ENCODE measurements at regions not wholly inside any gene's neighbourhood (a gene's known extent, or its start where the extent isn't known, plus 50 kb on each side); places are given as distances from the start of the nearest gene placed in this dataset.

DNA sequence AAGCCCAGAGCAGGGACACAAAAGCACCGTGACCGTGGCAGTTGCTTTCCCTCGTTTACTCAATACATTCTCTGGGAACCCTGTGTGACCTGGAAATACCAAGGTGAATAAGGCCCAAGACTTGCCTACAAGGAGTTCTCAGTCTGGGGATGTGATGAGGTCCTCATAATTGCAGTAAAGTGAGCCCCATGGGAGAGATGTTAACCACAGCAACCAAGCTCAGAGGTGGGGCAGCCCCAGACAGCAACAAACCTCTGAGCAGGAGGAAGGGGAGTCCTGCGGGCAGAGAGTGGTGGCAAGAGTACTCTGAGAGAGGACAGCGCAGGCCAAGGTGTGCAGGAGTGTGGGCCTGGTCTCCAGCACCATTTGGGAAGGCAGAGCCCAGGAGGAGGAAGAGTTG lies 91.6 kb downstream of the TTC32 start:
- no peak overlapping the region for H3K27ac ChIP-seq
- no peak for TF ChIP-seq ZFX (IDR thresholded peaks at IDR 0.05)
- TF ChIP-seq, protein P1, sequence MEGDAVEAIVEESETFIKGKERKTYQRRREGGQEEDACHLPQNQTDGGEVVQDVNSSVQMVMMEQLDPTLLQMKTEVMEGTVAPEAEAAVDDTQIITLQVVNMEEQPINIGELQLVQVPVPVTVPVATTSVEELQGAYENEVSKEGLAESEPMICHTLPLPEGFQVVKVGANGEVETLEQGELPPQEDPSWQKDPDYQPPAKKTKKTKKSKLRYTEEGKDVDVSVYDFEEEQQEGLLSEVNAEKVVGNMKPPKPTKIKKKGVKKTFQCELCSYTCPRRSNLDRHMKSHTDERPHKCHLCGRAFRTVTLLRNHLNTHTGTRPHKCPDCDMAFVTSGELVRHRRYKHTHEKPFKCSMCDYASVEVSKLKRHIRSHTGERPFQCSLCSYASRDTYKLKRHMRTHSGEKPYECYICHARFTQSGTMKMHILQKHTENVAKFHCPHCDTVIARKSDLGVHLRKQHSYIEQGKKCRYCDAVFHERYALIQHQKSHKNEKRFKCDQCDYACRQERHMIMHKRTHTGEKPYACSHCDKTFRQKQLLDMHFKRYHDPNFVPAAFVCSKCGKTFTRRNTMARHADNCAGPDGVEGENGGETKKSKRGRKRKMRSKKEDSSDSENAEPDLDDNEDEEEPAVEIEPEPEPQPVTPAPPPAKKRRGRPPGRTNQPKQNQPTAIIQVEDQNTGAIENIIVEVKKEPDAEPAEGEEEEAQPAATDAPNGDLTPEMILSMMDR (conservative IDR thresholded peaks at IDR 0.05): no peak

DNA sequence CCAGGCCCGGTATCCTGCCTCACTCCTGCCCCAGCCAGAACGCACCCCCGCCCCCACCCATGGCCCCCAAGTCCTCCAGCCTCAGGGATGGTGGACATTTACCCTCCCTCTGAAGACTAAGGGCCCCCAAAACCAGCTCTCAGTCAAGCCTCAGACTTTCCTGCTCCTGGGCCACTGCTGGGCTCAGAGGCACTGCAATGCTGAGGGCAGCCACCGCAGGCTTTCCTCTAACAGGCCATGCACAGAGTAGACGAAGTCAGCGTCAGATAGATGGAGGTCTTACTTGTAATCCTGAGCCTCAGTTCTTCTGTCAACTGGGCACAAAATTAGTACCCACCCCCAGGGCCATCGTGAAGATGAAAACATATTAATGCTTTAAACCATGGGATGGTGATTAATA lies 92.6 kb downstream of the TTC32 start:
- H3K27ac ChIP-seq: no peak overlapping the region
- TF ChIP-seq, protein P1 (conservative IDR thresholded peaks at IDR 0.05): no peak
- no peak for TF ChIP-seq ZFX (IDR thresholded peaks at IDR 0.05)

DNA sequence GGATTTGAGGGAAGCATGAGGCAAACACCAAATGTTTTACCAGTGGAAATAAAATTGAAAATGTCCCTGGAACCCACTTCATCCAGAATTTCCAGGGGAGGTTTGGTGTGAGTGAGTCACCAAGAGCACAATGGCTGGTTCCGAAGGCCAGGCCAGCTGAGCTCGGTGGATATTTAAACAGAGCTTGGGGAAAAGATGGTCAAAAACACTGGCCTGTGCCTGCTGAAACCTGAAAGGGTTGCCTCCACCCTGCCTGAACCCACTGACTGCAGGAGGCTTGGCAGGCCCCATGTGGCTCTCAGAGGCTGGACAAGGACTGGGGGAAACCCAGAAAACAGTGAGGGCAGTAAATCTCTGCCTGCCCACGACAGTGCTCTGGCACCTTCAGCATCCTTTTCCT lies 93.9 kb downstream of the TTC32 start:
- no peak overlapping the region for H3K27ac ChIP-seq
- TF ChIP-seq, protein P1 (conservative IDR thresholded peaks at IDR 0.05): no peak
- TF ChIP-seq ZFX (IDR thresholded peaks at IDR 0.05): no peak

DNA sequence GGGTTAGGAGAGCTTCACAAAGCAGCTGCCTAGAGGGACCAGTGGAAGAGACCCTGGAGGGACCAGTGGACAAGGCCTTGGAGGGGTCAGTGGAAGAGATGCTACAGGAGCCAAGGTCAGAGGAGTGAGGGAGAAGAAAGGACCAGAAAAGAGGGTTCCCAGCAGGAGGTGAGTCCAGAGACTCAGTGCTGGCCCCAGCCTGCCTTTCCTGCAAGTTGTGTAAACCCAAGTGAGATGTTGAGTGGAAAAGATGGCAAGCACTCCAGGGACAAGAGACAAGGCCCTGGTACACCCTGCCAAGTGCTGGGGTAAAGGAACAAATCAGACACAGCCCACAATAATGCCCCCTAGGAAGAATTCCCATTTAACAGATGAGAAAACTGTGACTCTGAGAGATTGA lies 94.4 kb downstream of the TTC32 start:
- no peak for TF ChIP-seq ZFX (IDR thresholded peaks at IDR 0.05)
- TF ChIP-seq, protein P1 (conservative IDR thresholded peaks at IDR 0.05): no peak
- no peak overlapping the region for H3K27ac ChIP-seq

DNA sequence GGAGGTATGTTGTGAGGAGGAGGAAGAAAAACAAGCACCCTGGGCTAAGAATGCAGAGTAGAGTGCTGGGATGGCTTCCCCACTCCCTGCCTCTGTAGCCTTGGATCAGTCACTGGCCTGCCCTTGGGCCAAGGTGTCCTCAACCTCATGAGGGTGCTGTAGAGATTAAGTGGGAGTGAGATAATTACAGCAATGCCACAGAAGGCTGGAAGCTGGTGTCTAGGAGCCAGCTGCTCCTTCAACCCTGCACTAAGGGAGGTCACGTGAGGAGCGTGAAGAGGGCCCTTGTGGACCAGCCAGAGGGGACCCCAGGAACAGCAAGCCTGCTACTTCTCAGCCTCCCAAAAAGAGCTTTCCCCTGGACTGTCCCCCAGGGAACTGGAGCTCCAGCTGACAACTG lies 95.2 kb downstream of the TTC32 start:
- no peak overlapping the region for H3K27ac ChIP-seq

DNA sequence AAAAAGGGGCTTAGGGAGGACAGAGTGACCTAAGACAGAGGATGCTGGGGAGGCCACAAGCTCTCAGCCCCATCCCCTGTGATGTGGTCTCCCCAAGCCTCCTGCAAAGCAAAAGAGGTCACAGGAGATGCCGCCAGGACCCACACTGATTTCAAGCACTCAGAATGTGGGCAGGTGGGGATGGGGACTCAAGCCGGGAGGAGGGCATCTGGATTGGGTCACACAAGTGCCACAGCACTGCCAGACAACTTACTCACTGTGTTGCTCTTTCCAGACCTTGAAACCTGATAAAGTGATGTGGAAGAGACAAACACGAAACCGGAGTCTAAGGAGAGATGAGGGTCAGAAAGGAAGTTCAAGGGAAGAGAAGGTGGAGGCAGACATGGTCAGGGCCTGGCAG lies 95.7 kb downstream of the TTC32 start:
- H3K27ac ChIP-seq: no peak overlapping the region
- TF ChIP-seq, protein P1 (conservative IDR thresholded peaks at IDR 0.05): no peak
- no peak for TF ChIP-seq ZFX (IDR thresholded peaks at IDR 0.05)

More for the DNA sequence above, 95.2 kb downstream of the TTC32 start:
- TF ChIP-seq ZFX (IDR thresholded peaks at IDR 0.05): no peak
- TF ChIP-seq, protein P1 (conservative IDR thresholded peaks at IDR 0.05): no peak

DNA sequence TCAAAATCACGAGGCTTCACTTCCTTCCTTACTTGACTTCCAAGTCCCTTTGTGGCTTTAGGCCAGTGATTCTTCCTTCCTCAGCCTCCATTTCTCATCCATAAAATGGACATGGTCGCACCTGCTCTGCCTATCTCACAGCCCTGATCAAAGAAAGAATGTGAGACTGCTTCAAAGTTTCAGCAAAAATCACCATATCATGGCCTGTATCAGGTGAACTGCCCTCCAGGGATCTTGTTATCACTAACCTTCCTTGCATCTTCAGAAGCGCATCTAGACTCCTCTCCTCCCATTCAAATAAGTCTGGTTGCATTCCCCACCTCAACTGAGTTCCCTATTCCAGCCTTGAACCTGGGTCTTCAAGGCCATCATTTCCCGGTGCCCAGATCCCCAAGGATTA lies 96.5 kb downstream of the TTC32 start:
- TF ChIP-seq ZFX (IDR thresholded peaks at IDR 0.05): no peak
- TF ChIP-seq, protein P1 (conservative IDR thresholded peaks at IDR 0.05): no peak
- no peak overlapping the region for H3K27ac ChIP-seq

Measured in C4-2B (cell line).